DMS 273 treated with DMSO at 0.1 percent for 48 hours (cell line): ENCODE measurements at regions not wholly inside any gene's neighbourhood (a gene's known extent, or its start where the extent isn't known, plus 50 kb on each side); places are given as distances from the start of the nearest gene placed in this dataset.
"Not testable (repeated sequence)": the region's sequence is repeated elsewhere in the genome, so short reads cannot be mapped to it uniquely, and the experiment has no call there.

Experiments
- DNase-seq: peaks from one replicate; lab custom pipeline; 2025; lab: John Stamatoyannopoulos, UW

DNA sequence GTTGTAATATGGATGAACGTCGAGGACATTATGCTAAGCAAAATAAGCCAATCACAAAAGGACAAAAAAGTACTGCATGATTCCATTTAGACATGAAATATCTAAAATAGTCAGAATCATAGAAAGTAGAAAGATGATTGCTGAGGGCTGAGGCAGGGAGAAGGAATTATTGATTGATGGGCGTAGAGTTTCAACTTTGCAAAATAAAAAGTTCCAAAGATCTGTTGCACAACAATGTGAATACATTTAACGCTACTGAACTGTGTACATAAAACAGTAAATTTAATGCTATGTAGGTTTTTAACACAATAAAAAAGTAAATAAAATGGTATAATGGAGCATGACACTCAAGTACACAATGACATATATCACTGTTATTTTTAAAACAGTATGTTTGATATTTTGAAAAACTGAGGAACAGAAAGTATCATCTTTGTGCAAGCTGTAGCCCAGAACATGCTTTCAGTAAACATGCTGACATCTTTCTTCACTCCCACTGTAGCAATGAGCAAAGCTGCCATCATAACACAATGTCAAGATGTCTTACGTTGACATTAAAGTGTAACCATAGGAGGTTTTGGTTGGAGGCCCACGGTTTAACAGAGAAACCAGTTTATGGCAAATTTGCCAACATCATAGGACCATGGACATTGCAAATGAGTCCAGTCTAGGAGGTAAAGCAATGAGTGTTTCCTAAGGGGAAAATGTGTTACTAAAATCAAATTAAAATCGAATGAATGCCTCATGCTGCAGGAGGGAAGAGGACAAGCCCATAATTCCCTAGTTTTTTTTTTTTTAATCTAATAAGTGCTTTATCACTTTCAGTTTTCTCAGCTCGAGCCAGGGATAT lies 125.8 kb upstream of the SGCD start:
- no peak for DNase-seq

DNA sequence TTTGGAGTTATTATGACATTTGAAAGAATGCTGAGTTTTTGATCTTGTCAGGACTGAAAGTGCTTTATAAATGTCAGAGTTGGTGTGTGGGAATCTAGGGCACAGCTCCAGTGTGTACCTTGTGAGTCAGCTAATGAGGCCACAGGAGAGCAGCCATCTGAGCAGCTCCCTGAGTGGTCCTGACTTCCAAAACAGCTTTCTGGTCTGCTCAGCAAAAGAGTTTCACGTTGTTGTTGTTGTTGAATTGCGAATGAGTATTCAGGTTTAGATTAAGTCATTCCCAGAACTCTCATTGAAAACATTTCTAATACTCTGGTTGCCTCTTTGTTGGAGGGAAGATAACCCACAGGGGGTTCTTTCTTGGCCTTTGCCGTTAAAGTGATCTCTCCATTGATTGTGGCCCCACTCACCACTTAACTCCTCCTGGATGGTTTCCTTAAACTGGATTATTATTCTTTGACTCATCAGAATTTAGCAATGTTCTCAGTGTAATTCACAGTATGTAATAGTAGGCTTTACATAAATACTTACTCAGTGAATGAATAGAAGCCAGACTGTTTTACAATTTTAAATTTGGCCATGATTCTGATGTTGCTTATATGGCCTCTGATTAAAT lies 125.1 kb upstream of the SGCD start:
- DNase-seq, result no peak

GRCh38 chr5:156208271-156208670 lies 118.7 kb upstream of the SGCD start:
- DNase-seq, result no peak

- no peak for DNase-seq
These were observed 108.4 kb upstream of the SGCD start for GRCh38 chr5:156218367-156219158.

DNA sequence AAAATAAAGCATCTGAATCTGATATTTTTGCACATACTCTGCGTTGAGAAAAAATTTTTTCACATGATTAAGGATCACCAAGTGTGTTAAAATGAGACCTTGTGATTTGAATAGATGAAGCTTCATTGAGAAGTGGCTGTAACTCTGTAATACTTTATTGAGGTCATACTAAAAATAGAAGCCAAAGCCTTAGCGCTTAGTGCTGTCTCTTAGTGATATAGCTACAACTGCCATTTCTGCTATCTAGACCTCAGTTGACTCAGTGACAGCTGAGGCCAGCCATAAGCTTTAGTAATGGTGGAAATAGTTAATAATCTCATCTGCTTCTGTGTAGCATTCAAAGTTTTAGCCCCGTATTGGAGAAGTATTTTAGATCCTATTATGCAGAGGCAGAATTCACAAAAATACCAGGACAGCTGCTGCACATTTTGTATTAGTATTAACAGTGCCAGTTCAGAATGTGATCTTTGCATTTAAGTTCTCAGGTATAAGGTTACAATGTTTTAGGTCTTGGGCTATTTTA lies 107.4 kb upstream of the SGCD start:
- peak; percentile 78 for DNase-seq

- peak; percentile 95 for DNase-seq
These were observed 105.1 kb upstream of the SGCD start for GRCh38 chr5:156221816-156222215.

- DNase-seq, result no peak
These were observed 103.4 kb upstream of the SGCD start for GRCh38 chr5:156223547-156223946.

DNA sequence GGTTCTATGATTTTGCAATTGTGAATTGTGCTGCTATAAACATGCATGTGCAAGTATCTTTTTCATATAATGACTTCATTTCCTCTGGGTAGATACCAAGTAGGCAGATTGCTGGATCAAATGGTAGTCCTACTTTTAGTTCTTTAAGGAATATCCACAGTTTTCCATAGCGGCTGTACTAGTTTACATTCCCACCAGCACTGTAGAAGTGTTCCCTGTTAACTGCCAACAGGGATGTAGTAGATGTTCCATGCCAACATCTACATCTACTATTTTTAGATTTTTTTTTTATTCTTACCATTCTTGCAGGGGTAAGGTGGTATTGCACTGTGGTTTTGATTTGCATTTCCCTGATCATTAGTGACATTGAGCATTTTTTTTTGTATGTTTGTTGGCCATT lies 100.5 kb upstream of the SGCD start:
- not testable (repeated sequence) for DNase-seq

- no peak for DNase-seq
These were observed 96.1 kb upstream of the SGCD start for GRCh38 chr5:156230887-156231286.

DNA sequence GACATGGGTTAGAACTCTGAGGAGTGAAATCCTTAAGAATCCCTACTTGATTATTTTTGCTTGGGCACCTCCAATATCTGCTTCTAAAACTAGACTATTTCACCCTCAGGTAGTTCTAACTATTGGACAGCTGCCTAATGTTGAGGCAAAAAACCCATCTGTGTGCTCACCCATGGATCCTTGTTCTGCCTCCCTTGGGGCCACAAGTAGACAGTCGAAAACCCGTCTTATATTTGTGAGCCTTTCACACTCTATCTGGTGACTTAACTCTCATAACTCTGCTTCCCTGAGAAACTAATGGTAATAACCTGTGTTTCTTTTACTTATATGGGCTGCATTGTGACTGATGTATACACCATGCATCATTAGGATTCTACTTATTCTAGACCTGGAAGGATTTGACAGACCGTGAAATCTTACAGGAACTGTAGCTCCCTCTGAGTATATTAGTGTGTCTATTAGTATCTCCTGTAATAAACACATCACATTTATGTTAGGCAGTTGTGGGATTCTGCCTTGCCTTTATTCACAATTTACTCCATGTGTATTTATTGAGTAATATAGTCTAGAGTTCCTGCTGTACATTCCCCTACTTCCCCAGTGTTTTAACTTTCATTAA lies 94.6 kb upstream of the SGCD start:
- no peak for DNase-seq

GRCh38 chr5:156237361-156237760 lies 89.6 kb upstream of the SGCD start:
- DNase-seq, result no peak

GRCh38 chr5:156239800-156240199 lies 87.2 kb upstream of the SGCD start:
- no peak for DNase-seq

GRCh38 chr5:156240414-156240813 lies 86.5 kb upstream of the SGCD start:
- DNase-seq, result no peak

- no peak for DNase-seq
These were observed 85.7 kb upstream of the SGCD start for GRCh38 chr5:156241266-156241665.

GRCh38 chr5:156245895-156246294 lies 81.1 kb upstream of the SGCD start:
- DNase-seq, result no peak

DNA sequence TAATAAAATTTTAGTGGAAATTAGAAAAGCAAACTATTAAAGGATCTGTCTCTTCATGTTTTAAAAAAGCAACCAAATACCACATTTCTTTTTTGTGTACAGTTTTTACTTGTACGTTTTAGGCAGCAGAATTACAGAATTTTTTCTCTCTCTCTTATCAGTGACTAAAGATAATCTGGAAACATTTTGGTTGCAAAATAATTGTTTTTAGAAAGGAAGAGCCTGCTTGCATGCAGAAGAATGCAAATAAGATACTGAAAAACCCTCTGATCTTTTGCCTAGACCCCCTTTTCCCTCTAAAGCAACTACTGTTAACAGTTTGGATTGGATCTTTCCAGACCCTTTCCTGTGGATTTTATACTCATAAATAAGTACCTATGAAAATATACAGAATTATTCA lies 75.9 kb upstream of the SGCD start:
- DNase-seq, result no peak

DNA sequence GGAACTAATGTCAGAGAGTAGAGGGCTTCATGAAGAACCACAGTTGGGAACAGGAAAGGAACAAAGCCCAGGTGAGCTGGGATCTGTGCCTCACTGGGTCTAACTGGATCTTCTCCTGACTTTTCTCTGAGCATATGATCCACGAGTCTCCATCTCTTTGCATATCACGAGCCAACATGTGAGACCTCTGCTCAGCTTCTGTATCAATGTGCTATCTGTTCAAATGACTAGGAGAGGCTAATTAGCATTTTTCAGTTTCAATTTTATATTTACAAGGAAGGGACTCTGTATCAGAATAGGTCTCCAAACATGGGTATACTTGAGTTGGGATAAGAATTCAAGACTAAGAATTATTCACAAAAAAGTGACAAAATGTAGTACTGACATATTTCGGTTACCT lies 73.8 kb upstream of the SGCD start:
- DNase-seq, result no peak

DNA sequence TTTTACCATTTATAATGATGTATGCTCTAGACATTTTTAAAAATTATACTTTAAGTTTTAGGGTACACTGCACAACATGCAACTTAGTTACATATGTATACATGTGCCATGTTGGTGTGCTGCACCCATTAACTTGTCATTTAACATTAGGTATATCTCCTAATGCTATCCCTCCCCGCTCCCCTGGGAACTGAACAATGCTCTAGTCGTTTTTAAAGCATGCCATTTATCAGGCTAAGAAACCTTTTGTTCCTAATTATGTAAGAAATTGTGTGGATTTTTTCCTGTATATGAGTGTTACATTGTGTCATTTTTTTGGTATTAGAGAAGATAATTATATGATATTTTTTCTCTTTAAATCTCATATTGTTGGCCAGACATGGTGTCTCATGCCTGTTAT lies 72.8 kb upstream of the SGCD start:
- no peak for DNase-seq

DNA sequence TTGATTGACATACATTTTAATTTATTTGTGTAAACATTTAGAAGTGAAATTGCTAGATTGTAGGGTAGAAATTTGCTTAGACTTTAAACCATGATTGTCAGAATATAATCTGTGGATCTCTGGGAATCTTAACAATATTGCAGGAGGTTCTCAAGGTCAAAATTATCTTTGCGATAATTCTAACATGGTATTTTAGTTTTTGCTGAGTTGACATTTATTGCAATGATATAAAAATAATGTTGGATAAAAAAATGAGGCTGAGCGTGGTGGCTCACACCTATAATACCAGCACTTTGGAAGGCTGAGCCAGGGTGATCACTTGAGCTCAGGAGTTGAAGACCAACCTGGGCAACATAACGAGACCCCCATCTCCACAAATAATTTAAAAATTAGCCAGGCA lies 70.3 kb upstream of the SGCD start:
- no peak for DNase-seq

- no peak for DNase-seq
These were observed 68.0 kb upstream of the SGCD start for GRCh38 chr5:156258934-156259333.

DNA sequence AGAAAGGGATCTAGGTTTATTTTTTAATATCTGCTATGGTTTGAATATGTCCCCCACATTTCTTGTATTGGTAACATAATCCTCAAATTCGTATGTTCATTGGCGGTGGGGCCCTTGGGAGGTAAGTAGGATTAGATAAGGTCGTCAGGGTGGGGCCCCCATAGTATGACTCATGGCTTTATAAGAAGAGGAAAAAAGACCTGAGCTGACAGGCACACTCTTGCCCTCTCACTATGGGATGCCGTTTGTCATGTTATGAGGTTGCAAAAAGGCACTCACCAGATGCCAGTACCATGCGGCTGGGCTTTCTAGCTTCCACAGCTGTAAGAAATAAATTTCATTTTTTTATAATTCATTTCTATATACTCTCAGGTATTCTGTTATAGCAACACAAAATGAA lies 67.3 kb upstream of the SGCD start:
- DNase-seq, result peak; percentile 77

DNA sequence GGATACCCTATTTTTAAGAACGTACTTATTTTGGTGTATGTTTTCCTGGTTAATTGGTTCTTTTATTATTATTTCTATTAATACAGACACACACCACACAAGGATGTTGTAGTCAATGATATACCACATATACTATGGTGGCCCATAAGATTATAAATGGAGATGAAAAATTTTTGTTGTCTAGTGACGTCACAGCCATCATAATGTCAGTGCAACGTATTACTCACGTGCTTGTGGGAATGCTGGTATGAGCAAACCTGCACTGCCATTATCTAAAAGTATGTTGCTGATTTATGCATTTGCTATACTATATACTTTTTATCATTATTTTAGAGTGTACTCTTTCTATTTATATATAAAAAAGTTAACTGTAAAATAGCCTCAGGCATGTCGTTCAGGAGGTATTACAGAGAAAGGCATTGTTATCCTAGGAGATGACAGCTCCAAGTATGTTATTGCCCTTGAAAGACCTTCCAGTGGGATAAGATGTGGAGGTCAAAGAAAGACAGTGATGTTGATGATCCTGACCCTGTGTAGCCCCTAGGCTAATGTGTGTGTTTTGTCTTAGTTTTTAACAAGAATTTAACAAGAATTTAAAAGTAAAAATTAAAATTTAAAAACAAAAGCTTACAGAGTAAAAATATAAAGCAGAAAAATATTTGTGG lies 65.6 kb upstream of the SGCD start:
- DNase-seq, result no peak
